Tibial nerve (tissue), 4 donors: ENCODE measurements at regions not wholly inside any gene's neighbourhood (a gene's known extent, or its start where the extent isn't known, plus 50 kb on each side); places are given as distances from the start of the nearest gene placed in this dataset.

ENCODE experiments used
- EP300 ChIP-seq, 2 donors: sonication (generic); formaldehyde crosslinking; IDR thresholded peaks; one replicate each; pipeline ENCODE4 v1.6.1; 2017; ENCODE audit warnings: antibody characterized with exemption in 2 of 2, mild to moderate bottlenecking in 1 of 2
- POLR2A ChIP-seq, 2 donors: fragments of 450-650 bp; IDR thresholded peaks; one replicate each; pipeline ENCODE4 v1.6.1; 2017; ENCODE audit warnings: antibody characterized with exemption in 2 of 2, mild to moderate bottlenecking in 2 of 2, moderate library complexity in 2 of 2
- TF ChIP-seq, protein P1 (sequence below), 5 experiments: fragments of 200-600 bp in 3 of 5; fragments of 450-650 bp in 2 of 5; sonication (generic) in 3 of 5; IDR thresholded peaks; one replicate each; pipeline ENCODE4 v1.5.1; 2016 to 2019; ENCODE audit warnings: antibody characterized with exemption in 5 of 5, mild to moderate bottlenecking in 3 of 5, moderate library complexity in 2 of 5

DNA sequence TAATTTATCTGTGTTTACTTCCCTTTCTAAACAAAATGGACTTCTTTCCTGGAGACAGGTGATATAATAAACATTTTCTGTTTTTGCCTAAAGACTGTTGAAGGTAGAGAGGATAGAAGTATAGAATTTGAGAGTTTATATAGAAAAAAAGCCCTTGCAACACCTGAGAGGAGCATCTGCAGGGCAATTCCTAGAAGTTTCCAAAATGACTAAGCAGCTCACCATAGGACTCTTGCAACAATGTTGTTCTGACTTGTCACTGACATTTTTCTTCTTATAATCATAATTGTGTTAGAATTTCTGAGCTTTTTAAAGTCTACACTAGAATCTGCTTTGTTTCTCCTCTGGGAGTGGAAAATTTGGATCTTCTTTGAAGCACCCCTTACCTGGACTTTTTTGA, 216.8 kb downstream of the TUSC1 start:
- TF ChIP-seq, protein P1, sequence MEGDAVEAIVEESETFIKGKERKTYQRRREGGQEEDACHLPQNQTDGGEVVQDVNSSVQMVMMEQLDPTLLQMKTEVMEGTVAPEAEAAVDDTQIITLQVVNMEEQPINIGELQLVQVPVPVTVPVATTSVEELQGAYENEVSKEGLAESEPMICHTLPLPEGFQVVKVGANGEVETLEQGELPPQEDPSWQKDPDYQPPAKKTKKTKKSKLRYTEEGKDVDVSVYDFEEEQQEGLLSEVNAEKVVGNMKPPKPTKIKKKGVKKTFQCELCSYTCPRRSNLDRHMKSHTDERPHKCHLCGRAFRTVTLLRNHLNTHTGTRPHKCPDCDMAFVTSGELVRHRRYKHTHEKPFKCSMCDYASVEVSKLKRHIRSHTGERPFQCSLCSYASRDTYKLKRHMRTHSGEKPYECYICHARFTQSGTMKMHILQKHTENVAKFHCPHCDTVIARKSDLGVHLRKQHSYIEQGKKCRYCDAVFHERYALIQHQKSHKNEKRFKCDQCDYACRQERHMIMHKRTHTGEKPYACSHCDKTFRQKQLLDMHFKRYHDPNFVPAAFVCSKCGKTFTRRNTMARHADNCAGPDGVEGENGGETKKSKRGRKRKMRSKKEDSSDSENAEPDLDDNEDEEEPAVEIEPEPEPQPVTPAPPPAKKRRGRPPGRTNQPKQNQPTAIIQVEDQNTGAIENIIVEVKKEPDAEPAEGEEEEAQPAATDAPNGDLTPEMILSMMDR (IDR thresholded peaks at IDR 0.05) = no peak
- TF ChIP-seq EP300 (IDR thresholded peaks at IDR 0.05) (no peak), POLR2A (IDR thresholded peaks at IDR 0.05) (no peak)
